HCT116 (cell line): ENCODE measurements at regions not wholly inside any gene's neighbourhood (a gene's known extent, or its start where the extent isn't known, plus 50 kb on each side); places are given as distances from the start of the nearest gene placed in this dataset.

Experiments used
- ATAC-seq: fragments of 200-7000 bp; cut with Tn5 transposase; 2 replicates; pipeline ENCODE4 v1.9.1; 2020; ENCODE audit warnings: mild to moderate bottlenecking, moderate library complexity
- BruUV-seq: library from RNA; stranded (reverse); fragments of 400-500 nt; replicated peaks from 2 replicates; lab custom pipeline; 2021; lab: Mats Ljungman, UMichigan
- CTCF ChIA-PET: fragments of 300-600 bp; sonication (Branson Sonifier 250); formaldehyde crosslinking; loops from one replicate; lab custom pipeline; 2021; ENCODE audit warnings: antibody characterized with exemption; lab: Charles Lee
- POLR2A ChIA-PET: fragments of 300-600, 350-600 bp; sonication (Branson Sonifier 250); formaldehyde crosslinking; loops from one replicate; lab custom pipeline; 2021; ENCODE audit warnings: antibody characterized with exemption; lab: Charles Lee
- RAD21 ChIA-PET, 2 experiments: fragments of 300-600 bp; sonication (Branson Sonifier 250); formaldehyde crosslinking; loops; one replicate each; lab custom pipeline; 2023; ENCODE audit warnings: low total read pairs in 2 of 2; ENCODE audit not compliant: uncharacterized antibody in 2 of 2, unreplicated experiment in 2 of 2, low non-redundant PET in 1 of 2; lab: Charles Lee
- DNase-seq: peaks from one replicate; pipeline ENCODE4 v3.0.0-alpha.2; 2010; ENCODE audit warnings: low read depth, low spot score
- H2AFZ ChIP-seq: fragments of 200-600 bp; shearing (Covaris generic), sonication (generic); 2 replicates; pipeline ENCODE4 v1.6.1; 2017; ENCODE audit warnings: low read depth, mixed run types, mixed read lengths, antibody characterized with exemption, low read length; ENCODE audit not compliant: poor library complexity, severe bottlenecking
- H3K27ac ChIP-seq: 2 replicates; pipeline ENCODE4 v1.5.1; 2012; ENCODE audit warnings: low read depth, low read length
- H3K27me3 ChIP-seq: fragments of 200-600 bp; sonication (generic); 2 replicates; pipeline ENCODE4 v1.6.1; 2016; ENCODE audit warnings: mixed run types, low read length, mixed read lengths; ENCODE audit not compliant: insufficient read depth
- H3K36me3 ChIP-seq, 2 experiments: fragments of 200-500 bp in 1 of 2; fragments of 200-600 bp in 1 of 2; sonication (Bioruptor generic) in 1 of 2; sonication (generic) in 1 of 2; 2 replicates each; pipeline versions ENCODE4 v1.5.1 to v1.6.1; 2014 to 2016; ENCODE audit warnings: low read length in 2 of 2, inconsistent platforms in 1 of 2, mixed read lengths in 1 of 2, mixed run types in 1 of 2; ENCODE audit not compliant: insufficient read depth in 2 of 2, control insufficient read depth in 1 of 2
- H3K4me1 ChIP-seq, 2 experiments: fragments of 200-600 bp in 1 of 2; sonication (generic) in 1 of 2; 2 replicates each; pipeline versions ENCODE4 v1.5.1 to v1.6.1; 2012 to 2017; ENCODE audit warnings: low read length in 2 of 2, inconsistent platforms in 1 of 2, mild to moderate bottlenecking in 1 of 2, mixed read lengths in 1 of 2, mixed run types in 1 of 2, moderate library complexity in 1 of 2; ENCODE audit not compliant: insufficient read depth in 2 of 2, control insufficient read depth in 1 of 2
- H3K4me2 ChIP-seq: fragments of 200-600 bp; sonication (generic); 2 replicates; pipeline ENCODE4 v1.6.1; 2017; ENCODE audit warnings: mixed run types, low read length, mixed read lengths
- H3K4me3 ChIP-seq, 2 experiments: fragments of 200-600 bp in 1 of 2; sonication (generic) in 1 of 2; replicated peaks in 1 of 2; 2 replicates each; pipeline ENCODE4 v1.5.1; 2011 to 2016; ENCODE audit warnings: low read length in 2 of 2, control low read depth in 1 of 2, low read depth in 1 of 2, mild to moderate bottlenecking in 1 of 2, mixed read lengths in 1 of 2, mixed run types in 1 of 2
- H3K79me2 ChIP-seq: fragments of 200-600 bp; sonication (generic); 2 replicates; pipeline ENCODE4 v1.6.1; 2017; ENCODE audit warnings: mild to moderate bottlenecking, mixed run types, low read length, moderate library complexity, mixed read lengths; ENCODE audit not compliant: insufficient read depth
- H3K9ac ChIP-seq: fragments of 200-600 bp; sonication (generic); 2 replicates; pipeline ENCODE4 v1.6.1; 2016; ENCODE audit warnings: low read length, mixed read lengths
- H3K9me2 ChIP-seq: fragments of 200-600 bp; sonication (generic), shearing (Covaris generic); 2 replicates; pipeline ENCODE4 v1.6.1; 2017; ENCODE audit warnings: mixed run types, mild to moderate bottlenecking, moderate library complexity; ENCODE audit not compliant: insufficient read depth
- H3K9me3 ChIP-seq, 2 experiments: fragments of 200-500 bp in 1 of 2; fragments of 200-600 bp in 1 of 2; sonication (Bioruptor generic) in 1 of 2; sonication (generic) in 1 of 2; 2 replicates each; pipeline ENCODE4 v1.6.1; 2014 to 2017; ENCODE audit warnings: low read length in 2 of 2, mixed read lengths in 2 of 2, inconsistent platforms in 1 of 2, low read depth in 1 of 2, mild to moderate bottlenecking in 1 of 2, mixed run types in 1 of 2, moderate library complexity in 1 of 2; ENCODE audit not compliant: control insufficient read depth in 1 of 2, insufficient read depth in 1 of 2
- H4K20me1 ChIP-seq: fragments of 200-600 bp; sonication (generic), shearing (Covaris generic); 2 replicates; pipeline ENCODE4 v1.6.1; 2017; ENCODE audit warnings: mixed run types, mild to moderate bottlenecking, moderate library complexity; ENCODE audit not compliant: insufficient read depth
- CBX3 ChIP-seq: IDR thresholded peaks from 2 replicates; pipeline ENCODE4 v1.6.1; 2012; ENCODE audit warnings: low read depth
- EGR1 ChIP-seq: IDR thresholded peaks from 2 replicates; pipeline ENCODE4 v1.6.1; 2012; ENCODE audit warnings: low read depth
- ELF1 ChIP-seq: IDR thresholded peaks from 2 replicates; pipeline ENCODE4 v1.6.1; 2012; ENCODE audit warnings: low read depth, borderline replicate concordance
- EZH2 ChIP-seq: fragments of 200-600 bp; sonication (generic); IDR thresholded peaks from 2 replicates; pipeline ENCODE4 v1.6.1; 2017; ENCODE audit warnings: antibody characterized with exemption, mixed run types
- FOSL1 ChIP-seq: IDR thresholded peaks from 2 replicates; pipeline ENCODE4 v1.6.1; 2012; ENCODE audit warnings: low read depth
- JUND ChIP-seq: IDR thresholded peaks from 2 replicates; pipeline ENCODE4 v1.6.1; 2012
- RAD21 ChIP-seq: IDR thresholded peaks from 2 replicates; pipeline ENCODE4 v1.6.1; 2012; ENCODE audit warnings: low read depth, mild to moderate bottlenecking
- SRF ChIP-seq: IDR thresholded peaks from 2 replicates; pipeline ENCODE4 v1.6.1; 2012; ENCODE audit warnings: low read depth
- YY1 ChIP-seq: IDR thresholded peaks from 2 replicates; pipeline ENCODE4 v1.6.1; 2011; ENCODE audit warnings: low read length, low read depth, moderate library complexity, mild to moderate bottlenecking; ENCODE audit not compliant: insufficient replicate concordance; ENCODE audit errors: extremely low read depth
- intact Hi-C: fragments of 100-400 bp; cut with micrococcal nuclease; formaldehyde crosslinking; loops from 2 replicates; pipeline ENCODE4 v1.10.0; 2022
- TF ChIP-seq, protein P1 (sequence below): IDR thresholded peaks from 2 replicates; pipeline ENCODE4 v1.6.1; 2011; ENCODE audit warnings: mild to moderate bottlenecking, low read length, moderate library complexity; ENCODE audit not compliant: insufficient replicate concordance; ENCODE audit errors: extremely low read depth
- TF ChIP-seq, protein P2 (sequence below): IDR thresholded peaks from 2 replicates; pipeline ENCODE4 v1.6.1; 2012
- TF ChIP-seq, protein P3 (sequence below): IDR thresholded peaks from 2 replicates; pipeline ENCODE4 v1.6.1; 2012; ENCODE audit warnings: low read depth
- TF ChIP-seq, protein P4 (sequence below), 3 experiments: fragments of 200-600 bp in 1 of 3; sonication (generic) in 1 of 3; IDR thresholded peaks in 2 of 3; conservative IDR thresholded peaks in 1 of 3; 2 replicates each; pipeline ENCODE4 v1.5.1; 2012 to 2017; ENCODE audit warnings: low read depth in 2 of 3, low read length in 2 of 3, antibody characterized with exemption in 1 of 3, borderline replicate concordance in 1 of 3, control low read depth in 1 of 3, mild to moderate bottlenecking in 1 of 3, mixed read lengths in 1 of 3, mixed run types in 1 of 3, moderate library complexity in 1 of 3; ENCODE audit not compliant: insufficient read depth in 1 of 3

DNA sequence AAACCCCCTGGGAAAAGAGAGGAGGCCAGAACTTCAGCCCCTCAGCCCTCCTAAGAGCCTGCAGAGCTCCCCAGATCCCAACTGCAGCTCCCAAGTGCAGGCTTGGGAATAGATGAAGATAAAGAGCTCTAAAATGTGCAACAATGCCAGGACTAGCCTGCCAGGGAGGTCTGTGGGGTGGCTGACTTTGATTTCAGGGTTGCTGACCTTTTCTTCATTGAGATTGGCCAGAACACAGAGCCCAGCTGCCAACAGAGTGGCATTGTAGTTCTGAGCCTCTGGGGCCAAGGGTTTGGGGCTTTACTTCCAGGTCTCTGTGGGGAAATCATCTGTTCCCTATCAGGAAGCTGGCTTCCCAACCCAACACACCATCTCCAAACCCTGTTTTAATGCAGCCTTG lies 120.6 kb downstream of the COPRS start (continued):
- TF ChIP-seq, protein P1, sequence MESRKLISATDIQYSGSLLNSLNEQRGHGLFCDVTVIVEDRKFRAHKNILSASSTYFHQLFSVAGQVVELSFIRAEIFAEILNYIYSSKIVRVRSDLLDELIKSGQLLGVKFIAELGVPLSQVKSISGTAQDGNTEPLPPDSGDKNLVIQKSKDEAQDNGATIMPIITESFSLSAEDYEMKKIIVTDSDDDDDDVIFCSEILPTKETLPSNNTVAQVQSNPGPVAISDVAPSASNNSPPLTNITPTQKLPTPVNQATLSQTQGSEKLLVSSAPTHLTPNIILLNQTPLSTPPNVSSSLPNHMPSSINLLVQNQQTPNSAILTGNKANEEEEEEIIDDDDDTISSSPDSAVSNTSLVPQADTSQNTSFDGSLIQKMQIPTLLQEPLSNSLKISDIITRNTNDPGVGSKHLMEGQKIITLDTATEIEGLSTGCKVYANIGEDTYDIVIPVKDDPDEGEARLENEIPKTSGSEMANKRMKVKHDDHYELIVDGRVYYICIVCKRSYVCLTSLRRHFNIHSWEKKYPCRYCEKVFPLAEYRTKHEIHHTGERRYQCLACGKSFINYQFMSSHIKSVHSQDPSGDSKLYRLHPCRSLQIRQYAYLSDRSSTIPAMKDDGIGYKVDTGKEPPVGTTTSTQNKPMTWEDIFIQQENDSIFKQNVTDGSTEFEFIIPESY, result no peak
- no peak for TF ChIP-seq EGR1

DNA sequence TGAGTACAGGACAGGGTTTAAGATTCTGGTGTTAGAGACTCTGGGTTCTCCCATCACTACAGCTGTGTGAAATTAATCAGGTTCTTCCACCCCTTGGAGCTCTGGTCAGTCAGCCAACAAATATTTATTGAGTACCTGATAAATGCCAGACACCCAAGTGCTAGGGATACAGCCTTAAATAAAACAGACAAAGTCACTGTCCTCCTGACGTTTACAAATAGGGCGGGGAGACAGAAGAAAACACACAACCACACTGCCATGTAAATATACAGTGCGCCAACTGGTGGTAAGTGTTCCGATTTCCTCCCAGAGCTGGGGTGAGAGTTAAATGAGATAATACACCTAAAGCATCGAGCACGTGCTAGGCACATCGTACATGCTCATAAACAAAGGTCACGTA lies 121.0 kb downstream of the COPRS start:
- BruUV-seq, result no TSS peak
- intact Hi-C loops, result no loop called here
- Histone ChIP-seq H3K27ac (no peak overlapping the region), H3K4me3 (no peak overlapping the region), H3K9me2 (no peaks in the 10 kb centered on the region), H3K9ac (no peak overlapping the region)
- CTCF ChIA-PET, result interaction anchor here (1.0 to 1.2 kb wide), 2 partner anchors 26 to 104 kb away, joined by 3 to 4 read pairs; no protein-coding TSS in a partner anchor
- TF ChIP-seq ELF1 (no peak), JUND (no peak), SRF (no peak), FOSL1 (no peak), CBX3 (peak; percentile 40; the same call in 1 of the 2 replicates), EZH2 (no peak), YY1 (no peak), RAD21 (peak; percentile 50)
- TF ChIP-seq, protein P1, result no peak
- TF ChIP-seq, protein P2, sequence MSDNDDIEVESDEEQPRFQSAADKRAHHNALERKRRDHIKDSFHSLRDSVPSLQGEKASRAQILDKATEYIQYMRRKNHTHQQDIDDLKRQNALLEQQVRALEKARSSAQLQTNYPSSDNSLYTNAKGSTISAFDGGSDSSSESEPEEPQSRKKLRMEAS, result peak; percentile 50; the same call in 1 of the 2 replicates
- TF ChIP-seq, protein P3, sequence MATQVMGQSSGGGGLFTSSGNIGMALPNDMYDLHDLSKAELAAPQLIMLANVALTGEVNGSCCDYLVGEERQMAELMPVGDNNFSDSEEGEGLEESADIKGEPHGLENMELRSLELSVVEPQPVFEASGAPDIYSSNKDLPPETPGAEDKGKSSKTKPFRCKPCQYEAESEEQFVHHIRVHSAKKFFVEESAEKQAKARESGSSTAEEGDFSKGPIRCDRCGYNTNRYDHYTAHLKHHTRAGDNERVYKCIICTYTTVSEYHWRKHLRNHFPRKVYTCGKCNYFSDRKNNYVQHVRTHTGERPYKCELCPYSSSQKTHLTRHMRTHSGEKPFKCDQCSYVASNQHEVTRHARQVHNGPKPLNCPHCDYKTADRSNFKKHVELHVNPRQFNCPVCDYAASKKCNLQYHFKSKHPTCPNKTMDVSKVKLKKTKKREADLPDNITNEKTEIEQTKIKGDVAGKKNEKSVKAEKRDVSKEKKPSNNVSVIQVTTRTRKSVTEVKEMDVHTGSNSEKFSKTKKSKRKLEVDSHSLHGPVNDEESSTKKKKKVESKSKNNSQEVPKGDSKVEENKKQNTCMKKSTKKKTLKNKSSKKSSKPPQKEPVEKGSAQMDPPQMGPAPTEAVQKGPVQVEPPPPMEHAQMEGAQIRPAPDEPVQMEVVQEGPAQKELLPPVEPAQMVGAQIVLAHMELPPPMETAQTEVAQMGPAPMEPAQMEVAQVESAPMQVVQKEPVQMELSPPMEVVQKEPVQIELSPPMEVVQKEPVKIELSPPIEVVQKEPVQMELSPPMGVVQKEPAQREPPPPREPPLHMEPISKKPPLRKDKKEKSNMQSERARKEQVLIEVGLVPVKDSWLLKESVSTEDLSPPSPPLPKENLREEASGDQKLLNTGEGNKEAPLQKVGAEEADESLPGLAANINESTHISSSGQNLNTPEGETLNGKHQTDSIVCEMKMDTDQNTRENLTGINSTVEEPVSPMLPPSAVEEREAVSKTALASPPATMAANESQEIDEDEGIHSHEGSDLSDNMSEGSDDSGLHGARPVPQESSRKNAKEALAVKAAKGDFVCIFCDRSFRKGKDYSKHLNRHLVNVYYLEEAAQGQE, result no peak
- TF ChIP-seq, protein P4, sequence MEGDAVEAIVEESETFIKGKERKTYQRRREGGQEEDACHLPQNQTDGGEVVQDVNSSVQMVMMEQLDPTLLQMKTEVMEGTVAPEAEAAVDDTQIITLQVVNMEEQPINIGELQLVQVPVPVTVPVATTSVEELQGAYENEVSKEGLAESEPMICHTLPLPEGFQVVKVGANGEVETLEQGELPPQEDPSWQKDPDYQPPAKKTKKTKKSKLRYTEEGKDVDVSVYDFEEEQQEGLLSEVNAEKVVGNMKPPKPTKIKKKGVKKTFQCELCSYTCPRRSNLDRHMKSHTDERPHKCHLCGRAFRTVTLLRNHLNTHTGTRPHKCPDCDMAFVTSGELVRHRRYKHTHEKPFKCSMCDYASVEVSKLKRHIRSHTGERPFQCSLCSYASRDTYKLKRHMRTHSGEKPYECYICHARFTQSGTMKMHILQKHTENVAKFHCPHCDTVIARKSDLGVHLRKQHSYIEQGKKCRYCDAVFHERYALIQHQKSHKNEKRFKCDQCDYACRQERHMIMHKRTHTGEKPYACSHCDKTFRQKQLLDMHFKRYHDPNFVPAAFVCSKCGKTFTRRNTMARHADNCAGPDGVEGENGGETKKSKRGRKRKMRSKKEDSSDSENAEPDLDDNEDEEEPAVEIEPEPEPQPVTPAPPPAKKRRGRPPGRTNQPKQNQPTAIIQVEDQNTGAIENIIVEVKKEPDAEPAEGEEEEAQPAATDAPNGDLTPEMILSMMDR (IDR thresholded peaks at IDR 0.05 in 2 of 3, conservative IDR thresholded peaks at IDR 0.05 in 1 of 3; ENCODE audit: borderline replicate concordance in 1 of 3, insufficient read depth in 1 of 3, low read depth in 2 of 3, low read length in 2 of 3), result peak; percentile 22 to 36 (median 32); a peak in 3 of 6 replicates
- TF ChIP-seq, all 23 proteins: peak for 4
- Histone ChIP-seq H3K9me3 (no peaks in the 10 kb centered on the region), H4K20me1 (no peaks in the 10 kb centered on the region), H3K36me3 (no peaks in the 10 kb centered on the region), H3K4me2 (peak overlapping the region; percentile 17; the same call in 1 of the 2 replicates), H3K79me2 (no peaks in the 10 kb centered on the region), H3K27me3 (no peaks in the 10 kb centered on the region), H3K4me1 (peaks cover 0 to 6% of the 10 kb centered on the region in 2 experiments; a peak in 2 of 4 replicates), H2AFZ (peak overlapping the region; percentile 79)
- ATAC-seq, result peak; percentile 80
- ChIA-PET POLR2A (no interaction called here), RAD21 (no interaction called here)
- DNase-seq, result no peak
